Endothelial cell (in vitro differentiated cells): ENCODE measurements at regions not wholly inside any gene's neighbourhood (a gene's known extent, or its start where the extent isn't known, plus 50 kb on each side); places are given as distances from the start of the nearest gene placed in this dataset.

ENCODE experiments used
- DNase-seq: peaks from one replicate; pipeline ENCODE4 v3.0.0; 2021; ENCODE audit warnings: low spot score
- H3K27ac Mint-ChIP-seq: one replicate; pipeline ENCODE4 v1.8.0; 2021; ENCODE audit warnings: mixed read lengths, inconsistent platforms; ENCODE audit not compliant: unreplicated experiment
- H3K27me3 Mint-ChIP-seq: one replicate; pipeline ENCODE4 v1.8.0; 2021; ENCODE audit warnings: mild to moderate bottlenecking, moderate library complexity, mixed read lengths, inconsistent platforms; ENCODE audit not compliant: unreplicated experiment
- H3K36me3 Mint-ChIP-seq: one replicate; pipeline ENCODE4 v1.8.0; 2021; ENCODE audit warnings: mild to moderate bottlenecking, low read depth, mixed read lengths, inconsistent platforms; ENCODE audit not compliant: unreplicated experiment
- H3K4me1 Mint-ChIP-seq: one replicate; pipeline ENCODE4 v1.8.0; 2021; ENCODE audit warnings: mild to moderate bottlenecking, mixed read lengths, inconsistent platforms; ENCODE audit not compliant: unreplicated experiment
- H3K4me3 Mint-ChIP-seq: one replicate; pipeline ENCODE4 v1.8.0; 2021; ENCODE audit warnings: mild to moderate bottlenecking, mixed read lengths, inconsistent platforms; ENCODE audit not compliant: unreplicated experiment
- H3K9me3 Mint-ChIP-seq: one replicate; pipeline ENCODE4 v1.8.0; 2021; ENCODE audit warnings: mixed read lengths, inconsistent platforms; ENCODE audit not compliant: unreplicated experiment
- TF ChIP-seq, protein P1 (sequence below): fragments of 200-600 bp; sonication (generic); IDR thresholded peaks from one replicate; pipeline ENCODE4 v1.5.0; 2021; ENCODE audit warnings: antibody characterized with exemption; ENCODE audit not compliant: unreplicated experiment

DNA sequence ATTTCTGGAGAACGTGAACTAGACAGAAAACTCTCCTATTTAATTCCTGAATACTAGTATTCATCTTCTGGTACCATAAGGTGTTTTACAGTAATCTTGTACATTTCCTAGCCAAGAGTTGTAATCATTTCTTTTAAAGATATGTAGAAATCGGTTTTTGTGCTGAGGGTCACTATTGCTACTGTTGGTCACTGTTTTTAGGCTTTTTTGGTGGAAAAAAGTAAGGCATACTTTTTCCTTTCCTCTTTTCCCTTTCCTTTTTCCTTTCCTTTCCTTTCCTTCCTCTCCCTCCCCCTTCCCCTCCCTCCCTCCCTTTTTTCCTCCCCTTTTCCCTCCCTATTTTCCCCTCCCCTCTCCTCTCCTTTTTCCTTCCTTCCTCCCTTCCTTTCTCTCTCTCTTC lies 706.4 kb upstream of the GOT2 start:
- DNase-seq = no peak
- H3K27me3 Mint-ChIP-seq = no peaks in the 10 kb centered on the region
- H3K4me3 Mint-ChIP-seq = no peak overlapping the region
- H3K36me3 Mint-ChIP-seq = no peaks in the 10 kb centered on the region
- H3K9me3 Mint-ChIP-seq = no peaks in the 10 kb centered on the region
- TF ChIP-seq, protein P1, sequence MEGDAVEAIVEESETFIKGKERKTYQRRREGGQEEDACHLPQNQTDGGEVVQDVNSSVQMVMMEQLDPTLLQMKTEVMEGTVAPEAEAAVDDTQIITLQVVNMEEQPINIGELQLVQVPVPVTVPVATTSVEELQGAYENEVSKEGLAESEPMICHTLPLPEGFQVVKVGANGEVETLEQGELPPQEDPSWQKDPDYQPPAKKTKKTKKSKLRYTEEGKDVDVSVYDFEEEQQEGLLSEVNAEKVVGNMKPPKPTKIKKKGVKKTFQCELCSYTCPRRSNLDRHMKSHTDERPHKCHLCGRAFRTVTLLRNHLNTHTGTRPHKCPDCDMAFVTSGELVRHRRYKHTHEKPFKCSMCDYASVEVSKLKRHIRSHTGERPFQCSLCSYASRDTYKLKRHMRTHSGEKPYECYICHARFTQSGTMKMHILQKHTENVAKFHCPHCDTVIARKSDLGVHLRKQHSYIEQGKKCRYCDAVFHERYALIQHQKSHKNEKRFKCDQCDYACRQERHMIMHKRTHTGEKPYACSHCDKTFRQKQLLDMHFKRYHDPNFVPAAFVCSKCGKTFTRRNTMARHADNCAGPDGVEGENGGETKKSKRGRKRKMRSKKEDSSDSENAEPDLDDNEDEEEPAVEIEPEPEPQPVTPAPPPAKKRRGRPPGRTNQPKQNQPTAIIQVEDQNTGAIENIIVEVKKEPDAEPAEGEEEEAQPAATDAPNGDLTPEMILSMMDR = no peak
- H3K4me1 Mint-ChIP-seq = no peaks in the 10 kb centered on the region
- H3K27ac Mint-ChIP-seq = no peak overlapping the region

DNA sequence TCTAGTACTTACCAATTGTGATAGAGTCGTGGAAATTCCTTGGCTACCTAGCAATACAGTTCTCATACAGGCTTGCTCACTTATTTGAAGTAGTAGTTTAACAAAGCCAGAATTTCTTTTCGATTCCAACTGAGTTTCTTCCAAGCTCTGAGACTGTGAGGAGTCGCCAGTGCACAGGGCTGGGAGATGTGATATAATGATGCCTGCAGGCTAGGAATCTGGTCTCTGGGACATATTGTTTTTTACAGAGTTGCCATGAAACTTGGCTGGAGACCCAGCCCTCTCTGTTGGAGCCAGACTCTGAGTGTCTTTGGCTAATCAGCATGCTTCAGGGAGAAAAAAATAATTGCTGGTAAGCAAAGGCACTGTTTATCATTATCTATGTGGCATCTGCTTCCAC lies 698.8 kb upstream of the GOT2 start:
- Mint-ChIP-seq H3K36me3 (no peaks in the 10 kb centered on the region), H3K4me3 (no peak overlapping the region), H3K4me1 (no peaks in the 10 kb centered on the region), H3K27ac (no peak overlapping the region), H3K27me3 (peaks cover 2% of the 10 kb centered on the region), H3K9me3 (no peaks in the 10 kb centered on the region)
- TF ChIP-seq, protein P1 = no peak
- DNase-seq = no peak

DNA sequence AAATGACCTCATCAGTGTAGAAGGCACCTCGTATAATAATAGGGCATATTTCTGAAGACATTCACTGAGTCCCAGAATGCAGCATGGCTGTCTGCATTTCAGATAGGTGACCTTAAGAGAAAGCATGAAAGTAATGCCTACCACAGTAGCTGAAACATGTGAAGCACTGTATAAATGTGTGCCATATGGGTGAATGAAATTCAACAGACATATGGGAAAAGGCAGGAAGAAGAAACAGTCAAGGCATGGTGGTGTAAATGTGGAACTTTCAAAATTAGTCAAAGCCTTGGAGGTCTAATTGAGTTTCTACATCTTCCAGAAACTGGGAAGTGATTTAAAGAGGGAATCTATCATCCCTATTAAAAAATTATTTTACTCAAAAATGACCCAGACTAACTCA lies 698.2 kb upstream of the GOT2 start:
- DNase-seq = no peak
- Mint-ChIP-seq H3K9me3 (no peaks in the 10 kb centered on the region), H3K27me3 (peaks cover 2% of the 10 kb centered on the region)

DNA sequence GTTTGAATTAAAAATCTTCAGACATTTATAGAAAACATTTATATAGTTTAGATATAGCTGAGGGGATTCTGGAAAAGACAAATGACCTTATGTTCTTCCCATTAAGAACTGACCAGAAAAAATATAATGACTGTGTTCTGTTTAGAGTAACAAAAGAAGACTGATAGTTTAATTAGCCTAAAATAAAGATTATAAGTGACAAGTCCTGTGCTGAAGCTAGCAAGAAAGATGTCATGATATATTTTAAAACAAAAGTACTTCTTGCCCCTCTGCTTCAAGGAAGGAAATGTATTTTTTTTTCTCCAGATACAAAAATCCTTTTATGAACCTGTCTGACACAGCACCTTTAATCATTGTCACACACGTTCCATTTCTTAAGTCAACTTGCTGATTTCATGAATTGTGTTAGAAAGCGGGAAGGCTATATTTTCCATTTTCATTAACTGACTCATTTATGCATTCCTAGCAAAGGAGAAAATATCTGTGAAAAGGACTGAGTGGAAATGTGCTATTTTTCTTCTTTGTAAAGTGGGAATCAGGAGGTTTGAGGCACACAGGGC lies 690.7 kb upstream of the GOT2 start:
- no peaks in the 10 kb centered on the region for H3K4me1 Mint-ChIP-seq
- no peak overlapping the region for H3K27ac Mint-ChIP-seq
- H3K9me3 Mint-ChIP-seq = no peaks in the 10 kb centered on the region
- DNase-seq = no peak
- no peaks in the 10 kb centered on the region for H3K27me3 Mint-ChIP-seq
- H3K36me3 Mint-ChIP-seq = no peaks in the 10 kb centered on the region
- TF ChIP-seq, protein P1 = no peak
- no peak overlapping the region for H3K4me3 Mint-ChIP-seq

More for the DNA sequence above, 698.2 kb upstream of the GOT2 start:
- TF ChIP-seq, protein P1 = no peak
- H3K4me3 Mint-ChIP-seq = no peak overlapping the region
- H3K27ac Mint-ChIP-seq = no peak overlapping the region
- H3K4me1 Mint-ChIP-seq = no peaks in the 10 kb centered on the region
- H3K36me3 Mint-ChIP-seq = no peaks in the 10 kb centered on the region

DNA sequence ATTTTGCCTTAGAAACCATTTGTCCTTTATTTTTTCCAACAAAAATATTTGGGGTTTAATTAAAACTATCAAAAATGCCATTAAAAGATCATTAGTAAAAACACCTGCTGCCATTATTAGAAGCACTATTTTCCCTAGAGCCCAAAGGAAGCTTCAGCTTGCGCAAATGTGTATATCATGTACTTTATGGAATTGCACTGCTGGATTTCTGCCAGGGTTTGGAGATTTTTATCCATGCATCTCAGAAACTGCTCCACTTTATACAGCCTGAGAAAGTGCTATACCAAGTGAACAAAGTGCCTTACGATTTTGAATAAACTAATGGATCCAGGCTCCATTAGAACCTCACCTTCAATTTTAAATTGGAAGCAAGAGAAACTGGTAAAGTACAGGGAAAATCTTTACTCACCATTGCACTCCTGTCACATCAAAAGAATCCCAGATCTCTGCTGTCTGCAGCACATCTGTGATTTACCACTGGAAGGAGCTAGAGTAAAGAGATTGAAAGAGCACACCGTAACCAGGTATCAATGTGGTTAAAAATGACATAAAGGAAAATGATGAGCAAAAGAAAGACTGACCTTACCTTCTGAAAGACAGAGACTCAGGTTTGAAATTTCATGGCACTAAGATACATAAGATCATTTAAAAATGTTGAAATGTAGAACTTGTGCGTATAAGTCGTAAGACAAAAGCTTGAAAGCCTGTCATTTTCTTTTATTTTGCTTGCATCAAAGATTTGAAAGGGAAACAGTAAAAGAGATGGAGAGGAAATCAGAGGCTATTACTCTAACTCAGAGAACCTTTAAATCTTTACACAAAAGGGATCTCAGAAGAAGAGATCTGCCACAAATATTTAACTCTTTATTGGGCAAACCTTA lies 678.1 kb upstream of the GOT2 start:
- Mint-ChIP-seq H3K36me3 (no peaks in the 10 kb centered on the region), H3K9me3 (no peaks in the 10 kb centered on the region), H3K4me1 (no peaks in the 10 kb centered on the region), H3K4me3 (no peak overlapping the region), H3K27ac (no peak overlapping the region), H3K27me3 (no peaks in the 10 kb centered on the region)
- no peak for DNase-seq
- TF ChIP-seq, protein P1 = no peak
